ENCODE measurements at regions not wholly inside any gene's neighbourhood (a gene's known extent, or its start where the extent isn't known, plus 50 kb on each side); places are given as distances from the start of the nearest gene placed in this dataset.

DNA sequence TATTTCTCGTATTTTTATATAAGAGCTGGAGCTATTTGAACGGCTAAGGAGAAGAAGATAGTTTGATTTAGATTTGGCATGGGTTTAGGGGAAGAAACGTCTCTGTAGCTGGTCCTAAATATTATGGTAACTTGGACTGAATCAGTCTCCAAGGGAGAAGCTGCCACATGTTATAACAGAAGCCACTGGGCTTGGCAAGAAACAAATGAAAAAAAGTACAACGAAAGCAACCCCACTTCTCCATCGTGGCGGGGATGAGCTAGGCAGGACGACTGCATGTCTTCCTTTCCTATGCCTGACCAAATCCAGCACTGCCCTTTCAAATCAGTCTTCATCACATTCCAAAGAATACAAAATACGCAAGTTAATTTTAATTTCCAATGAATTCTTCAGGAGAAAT, 196.7 kb upstream of the KLF14 start:
- H3K4me3 ChIP-seq (ENCODE audit: low read depth, low read length): no peak overlapping the region
- TF ChIP-seq, protein P1, sequence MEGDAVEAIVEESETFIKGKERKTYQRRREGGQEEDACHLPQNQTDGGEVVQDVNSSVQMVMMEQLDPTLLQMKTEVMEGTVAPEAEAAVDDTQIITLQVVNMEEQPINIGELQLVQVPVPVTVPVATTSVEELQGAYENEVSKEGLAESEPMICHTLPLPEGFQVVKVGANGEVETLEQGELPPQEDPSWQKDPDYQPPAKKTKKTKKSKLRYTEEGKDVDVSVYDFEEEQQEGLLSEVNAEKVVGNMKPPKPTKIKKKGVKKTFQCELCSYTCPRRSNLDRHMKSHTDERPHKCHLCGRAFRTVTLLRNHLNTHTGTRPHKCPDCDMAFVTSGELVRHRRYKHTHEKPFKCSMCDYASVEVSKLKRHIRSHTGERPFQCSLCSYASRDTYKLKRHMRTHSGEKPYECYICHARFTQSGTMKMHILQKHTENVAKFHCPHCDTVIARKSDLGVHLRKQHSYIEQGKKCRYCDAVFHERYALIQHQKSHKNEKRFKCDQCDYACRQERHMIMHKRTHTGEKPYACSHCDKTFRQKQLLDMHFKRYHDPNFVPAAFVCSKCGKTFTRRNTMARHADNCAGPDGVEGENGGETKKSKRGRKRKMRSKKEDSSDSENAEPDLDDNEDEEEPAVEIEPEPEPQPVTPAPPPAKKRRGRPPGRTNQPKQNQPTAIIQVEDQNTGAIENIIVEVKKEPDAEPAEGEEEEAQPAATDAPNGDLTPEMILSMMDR (conservative IDR thresholded peaks at IDR 0.05; ENCODE audit: low read depth, low read length): no peak

DNA sequence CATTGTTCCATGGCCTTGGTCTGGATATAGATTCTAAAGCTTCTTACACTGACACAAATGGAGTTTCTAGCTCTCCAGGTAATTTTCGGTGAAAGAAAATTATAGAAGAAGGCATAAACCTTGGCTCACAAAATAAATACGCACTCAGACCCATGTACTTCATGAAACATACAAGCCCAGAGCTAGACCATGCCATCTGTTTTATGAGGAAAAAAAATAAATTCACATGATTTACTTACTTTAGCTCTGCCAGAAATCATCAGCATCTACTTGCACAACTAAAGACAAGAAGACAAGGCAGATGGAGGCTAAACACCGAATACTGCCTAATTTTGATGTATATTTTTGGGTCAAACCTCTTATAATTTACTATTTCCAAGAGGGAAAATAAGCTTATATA, 197.4 kb upstream of the KLF14 start:
- H3K4me3 ChIP-seq (ENCODE audit: low read depth, low read length): no peak overlapping the region
- DNase-seq (ENCODE audit: low read depth): no peak
- TF ChIP-seq, protein P1 (conservative IDR thresholded peaks at IDR 0.05; ENCODE audit: low read depth, low read length): no peak

More for the DNA sequence above, 196.7 kb upstream of the KLF14 start:
- DNase-seq (ENCODE audit: low read depth): no peak

DNA sequence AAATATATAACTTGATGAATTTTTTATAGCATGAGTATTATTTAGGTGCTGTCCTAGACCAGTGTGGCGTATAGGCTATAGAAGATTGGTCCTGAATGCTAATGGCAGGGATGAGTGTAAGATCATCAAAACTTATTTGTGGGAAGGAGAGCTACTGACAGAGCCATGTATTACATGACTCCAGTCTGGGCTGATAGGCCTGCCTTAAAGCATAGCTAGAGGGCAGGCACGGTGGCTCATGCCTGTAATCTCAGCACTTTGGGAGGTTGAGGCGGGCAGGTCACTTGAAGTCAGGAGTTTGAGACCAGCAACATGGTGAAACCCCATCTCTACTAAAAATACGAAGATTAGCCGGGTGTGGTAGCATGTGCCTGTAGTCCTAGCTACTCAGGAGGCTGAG, 198.1 kb upstream of the KLF14 start:
- TF ChIP-seq, protein P1 (conservative IDR thresholded peaks at IDR 0.05; ENCODE audit: low read depth, low read length): no peak
- no peak overlapping the region for H3K4me3 ChIP-seq (ENCODE audit: low read depth, low read length)
- DNase-seq (ENCODE audit: low read depth): no peak

DNA sequence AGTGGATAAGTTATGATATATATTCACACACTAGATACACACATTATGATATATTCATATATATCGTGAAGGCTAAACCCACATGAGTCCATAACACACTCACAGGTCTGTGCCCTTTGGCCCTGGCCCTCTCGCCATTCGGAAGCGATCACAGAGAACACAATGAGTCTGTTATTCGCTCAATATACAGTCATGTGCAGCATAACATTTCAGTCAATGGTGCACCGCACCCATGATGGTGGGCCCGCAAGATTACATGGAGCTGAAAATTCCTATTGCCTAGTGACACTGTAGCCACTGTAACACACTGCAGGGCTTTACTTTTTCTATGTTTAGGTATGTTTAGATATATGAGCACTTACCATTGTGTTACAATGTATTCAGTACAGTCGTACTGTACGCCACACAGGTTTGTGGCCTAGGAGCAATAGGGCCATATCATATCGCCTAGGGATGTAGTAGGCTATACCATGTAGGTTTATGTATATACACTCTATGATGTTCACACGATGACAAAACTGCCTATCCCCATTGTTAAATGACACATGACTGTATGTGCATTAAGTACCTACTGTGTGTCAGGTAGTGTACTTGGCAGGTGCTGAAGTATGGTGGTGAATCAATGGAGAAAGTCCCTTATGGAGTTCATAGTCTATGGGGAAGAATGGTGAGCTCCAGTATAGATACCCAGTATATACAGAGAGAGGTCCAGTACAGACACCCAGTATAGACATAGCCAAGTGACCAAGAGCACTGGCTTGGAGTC, 198.8 kb upstream of the KLF14 start:
- DNase-seq (ENCODE audit: low read depth): no peak
- TF ChIP-seq, protein P1 (conservative IDR thresholded peaks at IDR 0.05; ENCODE audit: low read depth, low read length): no peak
- H3K4me3 ChIP-seq (ENCODE audit: low read depth, low read length): no peak overlapping the region

DNA sequence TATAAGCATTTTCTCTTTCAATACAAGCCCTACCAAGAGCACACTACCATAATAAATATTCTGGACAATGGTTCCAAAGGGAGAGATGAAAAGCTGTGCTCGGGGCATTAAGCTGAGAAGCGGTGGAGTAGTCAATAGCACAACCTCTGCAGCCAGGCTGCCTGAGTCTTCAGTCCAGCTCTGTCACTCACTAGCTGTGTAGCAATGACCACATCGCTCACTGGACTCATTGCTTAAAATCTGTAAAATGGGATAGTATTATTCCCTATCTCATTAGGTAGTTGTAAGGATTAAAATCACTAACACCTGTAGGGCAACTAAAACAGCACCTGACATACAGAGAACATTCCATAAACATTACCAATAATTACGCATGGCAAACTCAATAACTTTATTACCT, 199.9 kb upstream of the KLF14 start:
- H3K4me3 ChIP-seq (ENCODE audit: low read depth, low read length): no peak overlapping the region
- DNase-seq (ENCODE audit: low read depth): no peak
- TF ChIP-seq, protein P1 (conservative IDR thresholded peaks at IDR 0.05; ENCODE audit: low read depth, low read length): no peak

DNA sequence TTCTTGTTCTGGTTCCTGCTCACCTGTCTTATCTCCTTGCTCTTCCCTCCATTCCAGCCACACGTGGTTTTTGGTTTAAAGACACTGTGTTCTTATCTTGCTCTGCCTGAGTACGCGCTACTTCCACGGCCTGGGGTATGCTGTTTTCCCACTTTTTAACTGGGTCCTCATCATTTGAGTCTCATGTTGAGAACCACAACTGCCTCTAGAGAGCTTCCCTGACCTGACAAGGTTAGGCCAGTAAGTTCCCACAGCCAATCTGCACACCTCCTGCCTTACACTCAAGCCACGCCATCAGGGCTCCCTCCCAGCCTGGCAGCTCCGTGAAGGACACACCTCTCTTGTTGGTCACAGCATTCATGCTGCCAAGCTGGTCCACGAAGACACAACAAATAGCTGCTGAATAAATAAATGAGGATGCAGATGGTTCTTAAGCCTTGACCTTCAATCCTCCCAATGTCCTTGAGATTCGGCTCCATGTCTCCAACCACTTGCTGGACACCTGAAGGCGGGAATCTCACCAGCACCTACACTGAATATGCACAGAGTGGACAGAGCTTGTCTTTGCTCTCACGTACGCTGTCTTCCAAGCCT, 201.7 kb upstream of the KLF14 start:
- H3K4me3 ChIP-seq (ENCODE audit: low read depth, low read length): no peak overlapping the region
- DNase-seq (ENCODE audit: low read depth): no peak
- TF ChIP-seq, protein P1 (conservative IDR thresholded peaks at IDR 0.05; ENCODE audit: low read depth, low read length): no peak

Measured in epithelial cell of proximal tubule (primary cell).